Neural progenitor cell (in vitro differentiated cells): ENCODE measurements at regions not wholly inside any gene's neighbourhood (a gene's known extent, or its start where the extent isn't known, plus 50 kb on each side); places are given as distances from the start of the nearest gene placed in this dataset.
"Not testable (repeated sequence)": the region's sequence is repeated elsewhere in the genome, so short reads cannot be mapped to it uniquely, and the experiment has no call there.

ENCODE experiments used
- DNase-seq: peaks from one replicate; pipeline ENCODE4 v3.0.0-alpha.2; 2016; ENCODE audit warnings: low spot score
- H2AFZ ChIP-seq: fragments of 200-600 bp; sonication (generic); replicated peaks from 2 replicates; pipeline ENCODE4 v1.6.1; 2016; ENCODE audit warnings: antibody characterized with exemption
- H3F3A ChIP-seq: fragments of 200-600 bp; sonication (generic); 2 replicates; pipeline ENCODE4 v1.6.1; 2016; ENCODE audit warnings: antibody characterized with exemption, low read depth
- H3K27ac ChIP-seq: fragments of 200-600 bp; sonication (generic); 2 replicates; pipeline ENCODE4 v1.5.1; 2016; ENCODE audit warnings: mild to moderate bottlenecking
- H3K27me3 ChIP-seq: fragments of 200-600 bp; sonication (generic); 2 replicates; pipeline ENCODE4 v1.6.1; 2016; ENCODE audit warnings: mild to moderate bottlenecking, moderate library complexity
- H3K36me3 ChIP-seq: fragments of 200-600 bp; sonication (generic); 2 replicates; pipeline ENCODE4 v1.5.1; 2016
- H3K4me1 ChIP-seq: fragments of 200-600 bp; sonication (generic); 2 replicates; pipeline ENCODE4 v1.6.1; 2016; ENCODE audit warnings: mixed run types
- H3K4me2 ChIP-seq: fragments of 200-600 bp; sonication (generic); 2 replicates; pipeline ENCODE4 v1.6.1; 2016
- H3K4me3 ChIP-seq: fragments of 200-600 bp; sonication (generic); 2 replicates; pipeline ENCODE4 v1.5.1; 2016
- H3K79me2 ChIP-seq: fragments of 200-600 bp; sonication (generic); 2 replicates; pipeline ENCODE4 v1.6.1; 2016; ENCODE audit warnings: low read depth
- H3K9ac ChIP-seq: fragments of 200-600 bp; sonication (generic); 2 replicates; pipeline ENCODE4 v1.6.1; 2016
- H3K9me3 ChIP-seq: fragments of 200-600 bp; sonication (generic); 2 replicates; pipeline ENCODE4 v1.5.1; 2016; ENCODE audit warnings: low read depth
- H4K20me1 ChIP-seq: fragments of 200-600 bp; sonication (generic); 2 replicates; pipeline ENCODE4 v1.6.1; 2016; ENCODE audit warnings: low read depth
- H3K27ac Mint-ChIP-seq: 3 replicates; pipeline ENCODE4 v1.8.0; 2021; ENCODE audit warnings: mixed read lengths
- H3K27me3 Mint-ChIP-seq: 2 replicates; pipeline ENCODE4 v1.8.0; 2022; ENCODE audit warnings: low read depth, mild to moderate bottlenecking, inconsistent platforms, moderate library complexity, mixed read lengths; ENCODE audit not compliant: insufficient read depth
- H3K36me3 Mint-ChIP-seq: 3 replicates; pipeline ENCODE4 v1.8.0; 2021; ENCODE audit warnings: mixed read lengths
- H3K4me1 Mint-ChIP-seq: 3 replicates; pipeline ENCODE4 v1.8.0; 2021; ENCODE audit warnings: mixed read lengths
- H3K4me3 Mint-ChIP-seq: 3 replicates; pipeline ENCODE4 v1.8.0; 2021; ENCODE audit warnings: mild to moderate bottlenecking, moderate library complexity, mixed read lengths
- H3K9me3 Mint-ChIP-seq: 3 replicates; pipeline ENCODE4 v1.8.0; 2020; ENCODE audit warnings: mixed read lengths
- EZH2 ChIP-seq: fragments of 200-600 bp; sonication (generic); IDR thresholded peaks from 2 replicates; pipeline ENCODE4 v1.6.1; 2017; ENCODE audit warnings: antibody characterized with exemption, mild to moderate bottlenecking, moderate library complexity
- EZH2phosphoT487 ChIP-seq: fragments of 200-600 bp; sonication (generic); IDR thresholded peaks from 2 replicates; pipeline ENCODE4 v1.6.1; 2017; ENCODE audit warnings: antibody characterized with exemption
- TF ChIP-seq, protein P1 (sequence below): fragments of 200-600 bp; sonication (generic); IDR thresholded peaks from 2 replicates; pipeline ENCODE4 v1.5.1; 2017; ENCODE audit warnings: antibody characterized with exemption, mild to moderate bottlenecking

DNA sequence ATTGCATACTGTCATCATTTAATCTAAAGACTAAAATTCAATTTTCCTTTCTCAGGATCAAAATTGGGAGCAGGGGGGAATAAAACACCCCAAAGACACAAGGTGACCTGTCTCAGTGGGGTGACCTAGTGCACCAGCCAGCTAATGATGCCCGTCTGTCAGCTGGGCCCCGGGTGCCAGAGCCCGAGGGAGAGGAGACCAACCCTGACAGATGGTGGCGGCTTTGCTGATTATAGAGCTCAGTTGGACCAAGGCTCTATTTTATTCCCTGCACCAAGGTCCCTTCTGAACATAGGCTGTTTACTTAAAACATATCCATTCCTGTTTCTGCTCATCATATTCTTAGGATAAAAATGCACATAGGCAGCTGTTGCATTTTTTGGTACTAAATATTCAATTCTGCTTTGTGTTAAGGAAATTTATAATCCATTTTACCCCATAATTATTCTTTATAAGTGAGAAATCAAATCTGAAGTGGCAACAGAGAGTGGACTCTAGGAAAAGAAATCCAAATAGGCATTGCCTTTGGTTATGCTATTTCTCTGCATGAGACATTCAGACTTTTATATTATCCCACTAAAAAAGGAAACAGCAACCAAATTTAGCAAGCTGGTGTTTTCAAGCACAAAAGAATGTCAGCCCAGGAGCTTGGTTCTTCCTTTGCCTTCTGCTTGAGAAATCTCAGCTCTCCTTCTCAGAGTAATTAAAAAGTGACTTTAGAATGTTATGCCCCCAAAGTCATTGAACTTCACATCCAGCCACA, 96.8 kb upstream of the IFNG-AS1 start:
- Mint-ChIP-seq H3K4me3 (no peak overlapping the region), H3K9me3 (no peaks in the 10 kb centered on the region), H3K27ac (no peak overlapping the region), H3K27me3 (peaks cover 2% of the 10 kb centered on the region), H3K4me1 (peaks cover 17% of the 10 kb centered on the region), H3K36me3 (no peaks in the 10 kb centered on the region)
- H3K79me2 ChIP-seq: no peaks in the 10 kb centered on the region
- no peaks in the 10 kb centered on the region for H3K9me3 ChIP-seq
- H3K27ac ChIP-seq: no peak overlapping the region
- DNase-seq: no peak
- H3K36me3 ChIP-seq: no peaks in the 10 kb centered on the region
- H3K4me1 ChIP-seq: peaks cover 11% of the 10 kb centered on the region
- no peak for TF ChIP-seq EZH2phosphoT487
- TF ChIP-seq EZH2: no peak
- TF ChIP-seq, protein P1, sequence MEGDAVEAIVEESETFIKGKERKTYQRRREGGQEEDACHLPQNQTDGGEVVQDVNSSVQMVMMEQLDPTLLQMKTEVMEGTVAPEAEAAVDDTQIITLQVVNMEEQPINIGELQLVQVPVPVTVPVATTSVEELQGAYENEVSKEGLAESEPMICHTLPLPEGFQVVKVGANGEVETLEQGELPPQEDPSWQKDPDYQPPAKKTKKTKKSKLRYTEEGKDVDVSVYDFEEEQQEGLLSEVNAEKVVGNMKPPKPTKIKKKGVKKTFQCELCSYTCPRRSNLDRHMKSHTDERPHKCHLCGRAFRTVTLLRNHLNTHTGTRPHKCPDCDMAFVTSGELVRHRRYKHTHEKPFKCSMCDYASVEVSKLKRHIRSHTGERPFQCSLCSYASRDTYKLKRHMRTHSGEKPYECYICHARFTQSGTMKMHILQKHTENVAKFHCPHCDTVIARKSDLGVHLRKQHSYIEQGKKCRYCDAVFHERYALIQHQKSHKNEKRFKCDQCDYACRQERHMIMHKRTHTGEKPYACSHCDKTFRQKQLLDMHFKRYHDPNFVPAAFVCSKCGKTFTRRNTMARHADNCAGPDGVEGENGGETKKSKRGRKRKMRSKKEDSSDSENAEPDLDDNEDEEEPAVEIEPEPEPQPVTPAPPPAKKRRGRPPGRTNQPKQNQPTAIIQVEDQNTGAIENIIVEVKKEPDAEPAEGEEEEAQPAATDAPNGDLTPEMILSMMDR: no peak
- no peak overlapping the region for H2AFZ ChIP-seq
- no peaks in the 10 kb centered on the region for H3K27me3 ChIP-seq
- no peaks in the 10 kb centered on the region for H3F3A ChIP-seq
- H3K4me3 ChIP-seq: no peak overlapping the region
- H3K9ac ChIP-seq: no peak overlapping the region
- no peaks in the 10 kb centered on the region for H4K20me1 ChIP-seq
- H3K4me2 ChIP-seq: no peak overlapping the region

DNA sequence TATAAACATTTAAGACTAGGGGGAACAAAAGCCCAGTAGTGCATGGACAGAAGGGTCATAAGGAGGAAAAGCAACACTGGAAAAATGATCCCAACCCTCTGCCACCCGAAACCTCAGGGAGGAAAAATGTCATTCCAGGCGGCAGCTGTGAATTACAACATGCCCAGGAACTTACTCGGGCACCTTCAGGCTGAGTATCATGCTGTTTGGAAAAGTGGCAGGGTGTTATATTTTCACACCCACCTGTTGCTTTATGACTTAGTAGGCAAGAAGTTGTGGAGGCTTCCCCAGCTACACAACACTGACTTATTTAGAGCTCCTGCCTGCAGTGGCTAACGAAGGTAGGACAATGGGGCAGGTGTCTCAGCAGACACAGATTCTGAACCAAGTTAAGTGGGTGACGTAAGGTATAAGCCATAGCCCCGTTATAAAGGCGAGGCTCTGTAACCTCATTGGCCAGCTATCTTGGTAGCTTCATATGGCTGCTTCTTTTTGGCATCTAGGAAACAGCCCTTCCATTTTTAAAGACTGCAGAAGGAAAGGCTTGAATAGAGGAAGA, 96.1 kb upstream of the IFNG-AS1 start:
- Histone ChIP-seq H3K4me3 (no peak overlapping the region), H3K4me1 (peaks cover 11% of the 10 kb centered on the region), H3K9me3 (no peaks in the 10 kb centered on the region), H4K20me1 (no peaks in the 10 kb centered on the region), H3K4me2 (no peak overlapping the region), H3F3A (no peaks in the 10 kb centered on the region), H3K27ac (no peak overlapping the region), H3K36me3 (no peaks in the 10 kb centered on the region), H3K79me2 (no peaks in the 10 kb centered on the region), H3K9ac (no peak overlapping the region), H2AFZ (peak overlapping the region; percentile 46), H3K27me3 (no peaks in the 10 kb centered on the region)
- TF ChIP-seq, protein P1: no peak
- TF ChIP-seq EZH2phosphoT487: no peak
- no peak for TF ChIP-seq EZH2
- Mint-ChIP-seq H3K27ac (no peak overlapping the region), H3K4me1 (peaks cover 17% of the 10 kb centered on the region), H3K36me3 (no peaks in the 10 kb centered on the region), H3K4me3 (no peak overlapping the region), H3K9me3 (no peaks in the 10 kb centered on the region), H3K27me3 (peaks cover 2% of the 10 kb centered on the region)
- no peak for DNase-seq

DNA sequence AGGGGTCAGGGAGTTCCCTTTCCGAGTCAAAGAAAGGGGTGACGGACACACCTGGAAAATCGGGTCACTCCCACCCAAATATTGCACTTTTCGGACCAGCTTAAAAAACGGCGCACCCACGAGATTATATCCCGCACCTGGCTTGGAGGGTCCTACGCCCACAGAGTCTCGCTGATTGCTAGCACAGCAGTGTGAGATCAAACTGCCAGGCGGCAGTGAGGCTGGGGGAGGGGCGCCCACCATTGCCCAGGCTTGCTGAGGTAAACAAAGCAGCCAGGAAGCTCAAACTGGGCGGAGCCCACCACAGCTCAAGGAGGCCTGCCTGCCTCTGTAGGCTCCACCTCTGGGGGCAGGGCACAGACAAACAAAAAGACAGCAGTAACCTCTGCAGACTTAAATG, 88.8 kb upstream of the IFNG-AS1 start:
- not testable (repeated sequence) for H3K36me3 ChIP-seq, H3K4me2 ChIP-seq, DNase-seq, H3K4me3 ChIP-seq, H3K27ac Mint-ChIP-seq, H3K9me3 Mint-ChIP-seq, H2AFZ ChIP-seq, H3K36me3 Mint-ChIP-seq, H3K27me3 ChIP-seq, H3K27me3 Mint-ChIP-seq, H3F3A ChIP-seq, H3K9ac ChIP-seq, H4K20me1 ChIP-seq, H3K4me1 ChIP-seq, H3K4me1 Mint-ChIP-seq, H3K4me3 Mint-ChIP-seq, H3K79me2 ChIP-seq, H3K9me3 ChIP-seq, H3K27ac ChIP-seq

DNA sequence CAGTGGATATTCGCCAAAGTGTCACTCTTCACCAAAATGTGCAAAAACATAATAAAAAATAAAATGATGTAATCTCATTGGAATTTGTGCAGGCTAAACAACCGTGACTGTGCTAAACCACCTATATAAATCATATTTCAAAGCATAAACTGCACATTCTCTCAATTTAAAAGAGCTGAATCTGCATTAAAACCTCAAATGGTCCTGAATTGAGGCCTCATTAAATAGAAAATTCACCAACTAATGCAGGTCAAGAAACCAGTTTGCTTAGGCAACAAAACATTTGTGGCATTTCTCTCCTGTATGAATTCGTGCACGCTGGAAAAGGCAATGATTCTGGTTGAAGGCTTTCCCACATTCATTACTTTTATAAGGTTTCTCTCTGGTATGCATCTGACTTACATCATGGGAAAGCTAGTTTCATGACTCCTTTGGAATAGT, 80.1 kb upstream of the IFNG-AS1 start:
- Histone ChIP-seq H3K36me3 (no peaks in the 10 kb centered on the region), H3K9ac (no peak overlapping the region), H4K20me1 (no peaks in the 10 kb centered on the region), H3K27me3 (no peaks in the 10 kb centered on the region), H3K79me2 (no peaks in the 10 kb centered on the region), H3K4me1 (no peaks in the 10 kb centered on the region), H3K4me3 (no peak overlapping the region), H3K27ac (no peak overlapping the region), H3K4me2 (no peak overlapping the region), H3K9me3 (no peaks in the 10 kb centered on the region), H2AFZ (no peak overlapping the region), H3F3A (no peaks in the 10 kb centered on the region)
- no peak overlapping the region for H3K27ac Mint-ChIP-seq
- no peak for DNase-seq
- no peaks in the 10 kb centered on the region for H3K36me3 Mint-ChIP-seq
- no peak for TF ChIP-seq EZH2
- TF ChIP-seq EZH2phosphoT487: no peak
- TF ChIP-seq, protein P1: no peak
- no peaks in the 10 kb centered on the region for H3K4me1 Mint-ChIP-seq
- no peak overlapping the region for H3K4me3 Mint-ChIP-seq
- H3K27me3 Mint-ChIP-seq: peaks cover 3% of the 10 kb centered on the region
- peaks cover 2% of the 10 kb centered on the region for H3K9me3 Mint-ChIP-seq
